ENCODE measurements at regions not wholly inside any gene's neighbourhood (a gene's known extent, or its start where the extent isn't known, plus 50 kb on each side); places are given as distances from the start of the nearest gene placed in this dataset.

GRCh38 chr5:120225524-120225923 is 238.6 kb upstream of the PRR16 start:
- no peak for DNase-seq (ENCODE audit: low spot score)

- DNase-seq (ENCODE audit: low spot score) = no peak
Measured at GRCh38 chr5:120228262-120229031, 235.7 kb upstream of the PRR16 start.

GRCh38 chr5:120229036-120229435 is 235.1 kb upstream of the PRR16 start:
- no peak for DNase-seq (ENCODE audit: low spot score)

GRCh38 chr5:120231563-120231962 is 232.5 kb upstream of the PRR16 start:
- no peak for DNase-seq (ENCODE audit: low spot score)

- no peak for DNase-seq (ENCODE audit: low spot score)
Measured at GRCh38 chr5:120236360-120236759, 227.7 kb upstream of the PRR16 start.

- DNase-seq (ENCODE audit: low spot score) = no peak
Measured at GRCh38 chr5:120239086-120239485, 225.0 kb upstream of the PRR16 start.

DNA sequence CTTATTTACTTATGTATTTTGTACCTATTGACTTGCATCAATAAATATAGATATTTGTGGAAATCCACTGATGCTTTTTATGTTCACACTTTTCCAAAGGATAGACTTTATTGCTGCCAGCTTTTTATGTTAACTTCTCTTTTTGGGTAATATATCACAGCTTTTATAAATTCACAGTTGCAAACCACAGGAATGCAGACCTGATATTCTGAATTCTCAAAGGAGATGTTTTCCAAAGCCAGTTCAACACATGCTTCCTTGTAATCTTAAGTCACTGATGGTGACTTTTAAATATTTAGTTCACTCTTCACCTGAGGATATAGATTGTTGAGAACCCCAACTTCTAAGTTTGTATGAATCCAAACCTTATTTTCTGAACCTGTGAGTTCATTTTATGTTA is 223.4 kb upstream of the PRR16 start:
- DNase-seq (ENCODE audit: low spot score) = no peak

DNA sequence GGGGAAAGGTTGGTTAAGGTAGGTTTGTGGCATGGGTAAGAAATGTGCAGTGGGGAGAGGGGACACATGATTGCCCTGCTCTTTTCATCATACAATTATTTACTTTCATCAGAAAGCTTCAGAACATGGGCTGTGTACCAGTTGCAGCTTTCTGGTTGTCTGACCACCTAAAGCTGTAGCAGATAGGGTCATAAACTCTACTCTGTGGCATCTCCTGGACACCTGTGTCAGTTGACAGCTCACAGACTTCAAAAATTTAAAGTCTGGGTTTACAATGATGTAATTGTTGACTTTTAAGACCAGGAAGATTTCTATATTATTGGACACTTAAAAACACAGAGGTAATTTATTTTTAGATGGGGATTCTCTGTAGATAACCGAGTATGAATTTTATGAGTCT is 222.7 kb upstream of the PRR16 start:
- DNase-seq (ENCODE audit: low spot score) = peak; percentile 5

DNA sequence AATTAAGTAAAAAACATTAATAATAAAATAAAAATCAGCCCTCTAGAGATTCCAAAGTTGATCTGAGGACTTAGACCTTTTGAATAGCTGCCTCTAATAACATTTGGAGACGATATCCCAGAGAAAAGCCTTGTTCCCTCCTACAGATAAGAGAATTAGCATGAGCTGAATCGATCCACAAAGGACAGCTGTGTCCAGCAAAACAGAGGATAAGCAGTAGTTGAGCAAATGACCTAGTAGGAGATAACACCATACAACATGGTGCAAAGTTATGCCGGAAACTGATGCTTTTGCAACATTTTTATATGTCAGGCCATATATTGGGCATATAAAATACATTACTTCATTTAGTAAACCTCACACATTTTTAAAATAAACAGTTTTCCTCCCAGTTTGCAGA is 212.2 kb upstream of the PRR16 start:
- DNase-seq (ENCODE audit: low spot score) = peak; percentile 16

DNA sequence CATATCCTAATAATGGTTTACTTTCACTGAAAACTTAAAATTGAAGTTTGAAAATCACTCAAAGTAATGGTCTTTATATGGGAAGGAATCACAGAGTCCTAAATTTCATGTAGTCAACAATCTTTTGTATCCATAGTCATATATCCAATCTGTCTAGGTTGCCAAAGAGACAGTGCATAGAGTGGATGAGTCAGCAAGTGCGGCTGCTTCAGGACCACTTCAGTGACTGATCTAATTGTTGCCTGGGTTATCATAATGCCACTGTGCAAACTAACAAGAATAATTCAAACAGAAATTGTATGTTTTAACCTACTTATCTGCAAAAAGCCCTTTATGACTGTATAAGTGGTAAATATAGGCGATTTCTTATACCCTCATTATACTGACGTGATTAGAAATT is 211.3 kb upstream of the PRR16 start:
- DNase-seq (ENCODE audit: low spot score) = no peak

GRCh38 chr5:120254385-120254784 is 209.7 kb upstream of the PRR16 start:
- no peak for DNase-seq (ENCODE audit: low spot score)

DNA sequence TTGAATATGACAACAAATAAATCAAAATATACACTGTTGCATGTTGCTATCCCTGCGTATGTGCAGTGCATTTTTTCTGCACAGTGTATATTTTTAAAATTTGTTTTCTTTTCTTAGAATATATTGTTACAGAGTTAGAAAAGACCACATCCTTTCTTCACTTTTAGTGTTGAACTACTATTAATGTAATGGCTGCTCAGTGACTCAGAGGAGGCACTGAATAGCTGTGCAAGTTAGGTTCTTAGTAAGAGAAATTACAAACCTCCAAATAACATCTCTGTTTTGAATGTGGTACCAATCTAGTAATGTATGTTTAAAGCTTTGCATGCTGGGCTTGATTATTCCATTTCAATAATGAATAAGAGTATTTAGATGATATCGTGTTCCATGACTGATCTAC is 208.9 kb upstream of the PRR16 start:
- DNase-seq (ENCODE audit: low spot score) = no peak

DNA sequence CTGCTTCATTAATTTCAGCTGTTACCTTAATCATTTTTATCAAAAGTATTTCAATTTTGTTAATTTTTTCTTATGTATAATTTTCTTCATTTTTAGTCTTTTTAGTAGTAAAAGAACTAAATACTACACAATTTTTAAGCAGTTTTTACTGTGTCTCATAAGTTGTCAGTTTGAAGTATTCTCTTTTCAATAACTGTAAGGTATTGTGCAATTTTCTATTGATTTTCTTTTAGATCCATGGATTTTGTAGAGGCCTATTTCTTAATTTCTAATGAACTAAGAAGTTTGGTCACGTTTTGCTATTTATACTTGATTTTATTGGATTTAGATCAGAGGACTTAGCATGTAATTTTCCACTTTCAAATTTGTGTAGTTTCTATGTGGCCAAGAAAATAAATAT is 207.7 kb upstream of the PRR16 start:
- no peak for DNase-seq (ENCODE audit: low spot score)

DNA sequence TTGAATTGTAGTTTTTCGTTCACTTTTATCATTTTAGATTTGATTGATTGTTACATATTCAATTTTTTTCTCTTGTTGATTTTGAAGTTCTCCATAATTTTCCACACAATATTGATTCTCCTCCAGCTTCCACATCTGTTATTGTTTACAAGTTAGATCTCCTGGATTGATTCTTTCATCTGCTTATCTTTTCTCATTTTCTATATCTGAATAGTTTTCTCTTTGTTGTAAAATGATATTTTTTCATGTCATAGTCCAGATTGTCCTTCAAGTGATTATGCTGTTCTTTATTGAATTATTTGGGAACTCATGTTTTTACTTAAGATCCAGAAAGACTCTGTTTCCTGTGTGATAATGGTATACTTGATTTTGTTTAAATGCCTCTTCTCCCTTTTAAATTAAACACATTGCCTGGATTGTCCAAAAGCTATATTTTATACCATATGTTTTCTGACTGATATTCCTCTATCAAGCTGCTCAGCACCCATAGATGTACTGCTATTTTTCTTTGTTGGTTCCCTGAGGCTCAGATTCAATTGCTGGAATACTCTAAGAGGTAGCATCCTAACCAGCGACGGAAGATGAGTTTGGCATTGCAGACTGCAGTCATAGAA is 206.6 kb upstream of the PRR16 start:
- no peak for DNase-seq (ENCODE audit: low spot score)

GRCh38 chr5:120258123-120258522 is 206.0 kb upstream of the PRR16 start:
- DNase-seq (ENCODE audit: low spot score) = peak; percentile 32

- no peak for DNase-seq (ENCODE audit: low spot score)
Measured at GRCh38 chr5:120260651-120261050, 203.4 kb upstream of the PRR16 start.

DNA sequence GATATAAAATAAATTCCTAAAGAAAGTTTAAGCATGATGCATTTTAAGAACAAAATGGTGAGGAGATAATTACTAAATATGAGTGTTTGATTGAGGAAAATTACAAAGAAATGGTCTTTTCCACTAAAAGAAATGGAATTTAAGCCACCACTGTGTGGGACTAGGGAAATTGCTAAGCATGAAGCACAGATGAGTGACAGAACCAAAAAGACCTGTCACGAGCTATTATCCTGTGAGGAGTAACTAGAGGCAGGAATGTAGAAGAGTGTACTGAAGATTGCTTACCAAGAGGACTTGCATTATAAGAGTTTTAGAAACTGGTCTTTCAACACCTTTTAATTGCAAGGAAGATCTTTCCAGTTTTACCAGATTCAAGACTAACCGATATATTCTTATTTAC is 193.6 kb upstream of the PRR16 start:
- DNase-seq (ENCODE audit: low spot score) = peak; percentile 9

GRCh38 chr5:120293796-120294195 is 170.3 kb upstream of the PRR16 start:
- no peak for DNase-seq (ENCODE audit: low spot score)

GRCh38 chr5:120297616-120298015 is 166.5 kb upstream of the PRR16 start:
- no peak for DNase-seq (ENCODE audit: low spot score)

GRCh38 chr5:120298981-120299380 is 165.1 kb upstream of the PRR16 start:
- DNase-seq (ENCODE audit: low spot score) = no peak

DNA sequence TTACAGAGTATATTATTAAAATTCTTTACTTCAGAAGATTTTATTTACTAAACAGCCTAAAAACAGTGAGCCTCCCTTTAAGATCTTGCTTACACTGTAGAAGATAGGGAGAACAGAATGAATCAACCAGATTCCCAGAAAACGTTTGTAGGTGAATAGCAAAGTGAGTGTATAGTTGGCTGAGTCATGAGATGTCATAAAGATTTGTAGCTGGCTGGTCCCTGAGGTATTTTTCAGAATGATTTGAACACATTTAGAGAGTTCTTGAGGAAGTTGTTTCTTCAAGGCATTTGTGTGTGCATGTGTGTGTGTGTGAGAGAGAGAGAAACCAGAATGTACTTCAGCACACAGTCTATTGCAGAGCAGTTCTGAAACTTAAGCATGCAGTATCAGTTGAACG is 159.4 kb upstream of the PRR16 start:
- DNase-seq (ENCODE audit: low spot score) = peak; percentile 10

DNA sequence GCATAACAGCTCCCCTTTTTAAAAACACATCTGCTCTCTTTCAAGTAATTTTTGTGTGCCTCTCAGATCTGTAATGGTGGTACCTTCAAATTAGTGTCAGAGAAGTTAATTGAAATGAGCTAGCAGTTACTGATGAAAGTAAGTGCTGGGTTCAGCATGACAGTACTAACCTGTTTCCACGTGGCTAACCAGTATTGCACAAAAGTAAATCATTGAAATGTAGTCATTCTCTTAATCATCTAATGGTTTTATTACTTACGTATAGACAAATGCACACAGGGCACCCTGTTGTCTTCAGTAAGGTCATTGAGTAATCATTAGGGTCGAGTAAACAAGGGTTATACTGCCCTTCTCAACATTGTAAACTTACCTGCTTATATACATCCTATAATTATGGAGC is 157.8 kb upstream of the PRR16 start:
- no peak for DNase-seq (ENCODE audit: low spot score)

DNA sequence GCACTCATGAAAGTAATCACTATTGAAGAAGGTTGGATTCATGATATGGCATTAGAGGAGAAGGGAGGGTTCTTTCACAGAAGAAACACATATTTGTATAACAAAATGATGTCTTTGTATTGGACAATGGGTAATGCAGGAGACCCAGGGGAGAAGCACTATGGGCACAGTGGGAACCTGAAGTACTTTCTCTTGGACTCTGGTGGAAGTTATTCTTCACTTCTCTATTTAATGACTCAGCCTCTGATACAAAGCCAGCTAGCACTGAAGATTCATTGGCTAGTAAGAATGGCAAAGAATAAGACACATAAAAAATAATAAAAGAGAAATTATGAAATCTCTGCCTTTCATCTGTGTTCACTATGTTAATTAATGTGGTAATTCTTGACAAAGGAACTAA is 149.9 kb upstream of the PRR16 start:
- no peak for DNase-seq (ENCODE audit: low spot score)

DNA sequence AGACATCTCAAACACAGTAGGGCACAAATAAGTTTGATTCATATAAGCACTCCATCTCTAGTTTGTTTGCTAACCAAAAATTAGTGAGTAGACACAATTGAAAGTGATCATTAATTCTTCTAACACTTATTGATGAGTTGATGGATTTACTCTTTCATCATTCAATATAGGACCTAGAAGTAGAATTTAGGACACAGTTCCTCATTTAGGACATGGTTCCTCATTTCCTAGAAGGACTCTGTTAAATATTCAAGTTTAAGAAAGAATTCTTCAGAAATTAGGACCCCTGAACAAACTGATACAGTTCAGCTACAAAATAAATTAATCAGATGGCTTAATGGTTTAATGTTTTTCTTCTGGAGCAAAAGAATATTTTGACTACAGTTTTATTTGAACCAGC is 143.5 kb upstream of the PRR16 start:
- DNase-seq (ENCODE audit: low spot score) = no peak

All from umbilical cord (tissue), 1 donor.